ENCODE measurements at regions not wholly inside any gene's neighbourhood (a gene's known extent, or its start where the extent isn't known, plus 50 kb on each side); places are given as distances from the start of the nearest gene placed in this dataset.

DNA sequence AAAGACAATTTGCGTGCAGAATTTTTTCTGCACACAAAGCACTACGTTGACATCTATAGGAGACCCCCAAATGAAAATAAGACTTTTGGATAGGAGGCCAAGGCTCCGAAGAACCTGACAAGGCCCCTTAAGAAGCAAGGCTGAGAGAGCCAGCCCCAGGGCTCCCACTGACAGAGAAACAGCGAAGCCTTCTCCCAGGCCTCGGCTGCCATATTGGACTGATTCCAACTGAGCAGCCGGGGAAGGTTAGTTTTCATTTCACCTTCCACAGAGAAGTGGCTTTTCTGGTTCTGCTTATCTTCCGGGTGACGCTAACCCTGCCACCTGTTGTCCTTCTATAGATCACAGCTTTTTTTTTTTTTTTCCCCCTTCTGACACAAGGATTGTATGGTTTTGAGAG lies 356.7 kb downstream of the SOX9 start:
- TF ChIP-seq, protein P1, sequence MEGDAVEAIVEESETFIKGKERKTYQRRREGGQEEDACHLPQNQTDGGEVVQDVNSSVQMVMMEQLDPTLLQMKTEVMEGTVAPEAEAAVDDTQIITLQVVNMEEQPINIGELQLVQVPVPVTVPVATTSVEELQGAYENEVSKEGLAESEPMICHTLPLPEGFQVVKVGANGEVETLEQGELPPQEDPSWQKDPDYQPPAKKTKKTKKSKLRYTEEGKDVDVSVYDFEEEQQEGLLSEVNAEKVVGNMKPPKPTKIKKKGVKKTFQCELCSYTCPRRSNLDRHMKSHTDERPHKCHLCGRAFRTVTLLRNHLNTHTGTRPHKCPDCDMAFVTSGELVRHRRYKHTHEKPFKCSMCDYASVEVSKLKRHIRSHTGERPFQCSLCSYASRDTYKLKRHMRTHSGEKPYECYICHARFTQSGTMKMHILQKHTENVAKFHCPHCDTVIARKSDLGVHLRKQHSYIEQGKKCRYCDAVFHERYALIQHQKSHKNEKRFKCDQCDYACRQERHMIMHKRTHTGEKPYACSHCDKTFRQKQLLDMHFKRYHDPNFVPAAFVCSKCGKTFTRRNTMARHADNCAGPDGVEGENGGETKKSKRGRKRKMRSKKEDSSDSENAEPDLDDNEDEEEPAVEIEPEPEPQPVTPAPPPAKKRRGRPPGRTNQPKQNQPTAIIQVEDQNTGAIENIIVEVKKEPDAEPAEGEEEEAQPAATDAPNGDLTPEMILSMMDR (IDR thresholded peaks at IDR 0.05): no peak
- no peak for TF ChIP-seq POLR2A (IDR thresholded peaks at IDR 0.05)
- 82 to 86% (median 84%) methylated on average over 8 of the region's 8 CpGs for WGBS, 4 donors
- DNase-seq: no peak
- Histone ChIP-seq H3K27me3 (no peaks in the 10 kb centered on the region), H3K4me1 (replicated peaks in 1 of 2) (no peaks in the 10 kb centered on the region), H3K27ac (no peak overlapping the region), H3K4me3 (no peak overlapping the region), H3K9me3 (replicated peaks in 1 of 3) (no peaks in the 10 kb centered on the region), H3K36me3 (replicated peaks in 1 of 2) (no peaks in the 10 kb centered on the region)
- intact Hi-C loops (cut with DNase I): no loop called here

GRCh38 chr17:72479113-72479512 lies 358.3 kb downstream of the SOX9 start:
- Histone ChIP-seq H3K27ac (no peak overlapping the region), H3K36me3 (replicated peaks in 1 of 2) (no peaks in the 10 kb centered on the region), H3K27me3 (no peaks in the 10 kb centered on the region), H3K4me1 (replicated peaks in 1 of 2) (no peaks in the 10 kb centered on the region), H3K9me3 (replicated peaks in 1 of 3) (no peaks in the 10 kb centered on the region), H3K4me3 (no peak overlapping the region)
- WGBS, 4 donors: 60 to 79% (median 67%) methylated on average over 2 to 4 of the region's 4 CpGs
- TF ChIP-seq, protein P1 (IDR thresholded peaks at IDR 0.05): no peak
- DNase-seq: no peak
- intact Hi-C loops (cut with DNase I): no loop called here

- no peak for TF ChIP-seq POLR2A (IDR thresholded peaks at IDR 0.05)
- TF ChIP-seq, protein P1 (IDR thresholded peaks at IDR 0.05): no peak
- Histone ChIP-seq H3K4me1 (replicated peaks in 1 of 2) (no peaks in the 10 kb centered on the region), H3K27ac (no peak overlapping the region), H3K36me3 (replicated peaks in 1 of 2) (no peaks in the 10 kb centered on the region), H3K4me3 (no peak overlapping the region), H3K27me3 (no peaks in the 10 kb centered on the region), H3K9me3 (replicated peaks in 1 of 3) (no peaks in the 10 kb centered on the region)
- 52 to 62% (median 59%) methylated on average over 2 of the region's 2 CpGs for WGBS, 4 donors
- intact Hi-C loops (cut with DNase I): no loop called here
- no peak for DNase-seq
These were observed 360.8 kb downstream of the SOX9 start for GRCh38 chr17:72481572-72481971.

- Histone ChIP-seq H3K27ac (no peak overlapping the region), H3K36me3 (replicated peaks in 1 of 2) (no peaks in the 10 kb centered on the region), H3K27me3 (no peaks in the 10 kb centered on the region), H3K4me1 (replicated peaks in 1 of 2) (no peaks in the 10 kb centered on the region), H3K4me3 (no peak overlapping the region), H3K9me3 (replicated peaks in 1 of 3) (no peaks in the 10 kb centered on the region)
- 63 to 76% (median 72%) methylated on average over 4 of the region's 4 CpGs for WGBS, 4 donors
- DNase-seq: no peak
- TF ChIP-seq, protein P1 (IDR thresholded peaks at IDR 0.05): no peak
- TF ChIP-seq POLR2A (IDR thresholded peaks at IDR 0.05): no peak
- intact Hi-C loops (cut with DNase I): no loop called here
These were observed 364.8 kb downstream of the SOX9 start for GRCh38 chr17:72485596-72485995.
